Keratinocyte (primary cell): ENCODE measurements at regions not wholly inside any gene's neighbourhood (a gene's known extent, or its start where the extent isn't known, plus 50 kb on each side); places are given as distances from the start of the nearest gene placed in this dataset.

Experiments
- DNase-seq: peaks from one replicate; pipeline ENCODE4 v3.0.0-alpha.2; 2011; ENCODE audit warnings: low read depth, missing footprints, low spot score
- FAIRE-seq: peaks from 2 replicates; lab custom pipeline; 2011; peaks lifted over from hg19 to GRCh38; lab: Jason Lieb, UNC
- H2AFZ ChIP-seq: 2 replicates; pipeline ENCODE4 v1.6.0; 2012; ENCODE audit warnings: low read length, control low read depth, inconsistent platforms; ENCODE audit not compliant: control insufficient read depth
- H3K27ac ChIP-seq: 2 replicates; pipeline ENCODE4 v1.5.1; 2011; ENCODE audit warnings: low read length; ENCODE audit not compliant: control insufficient read depth, insufficient read depth
- H3K27me3 ChIP-seq: 3 replicates; pipeline ENCODE4 v1.6.0; 2011; ENCODE audit warnings: low read length; ENCODE audit not compliant: control insufficient read depth, insufficient read depth; ENCODE audit errors: extremely low read depth
- H3K36me3 ChIP-seq, 2 experiments: 2 replicates in 1 of 2; 3 replicates in 1 of 2; pipeline ENCODE4 v1.5.1; 2011; ENCODE audit warnings: low read length in 2 of 2, mild to moderate bottlenecking in 1 of 2; ENCODE audit not compliant: control insufficient read depth in 2 of 2, insufficient read depth in 2 of 2; ENCODE audit errors: extremely low read depth in 1 of 2
- H3K4me1 ChIP-seq: 3 replicates; pipeline ENCODE4 v1.5.1; 2011; ENCODE audit warnings: low read length; ENCODE audit not compliant: control insufficient read depth, insufficient read depth; ENCODE audit errors: extremely low read depth
- H3K4me2 ChIP-seq: 3 replicates; pipeline ENCODE4 v1.6.0; 2011; ENCODE audit warnings: low read depth, low read length; ENCODE audit not compliant: control insufficient read depth, insufficient read depth; ENCODE audit errors: extremely low read depth
- H3K4me3 ChIP-seq, 3 experiments: fragments of 200-600 bp in 1 of 3; sonication (generic) in 1 of 3; 2 replicates in 2 of 3; 3 replicates in 1 of 3; pipeline ENCODE4 v1.5.1; 2011 to 2016; ENCODE audit warnings: low read length in 3 of 3, mild to moderate bottlenecking in 3 of 3, control low read depth in 2 of 3, inconsistent platforms in 1 of 3, low read depth in 1 of 3, mixed read lengths in 1 of 3, mixed run types in 1 of 3, moderate library complexity in 1 of 3; ENCODE audit not compliant: control insufficient read depth in 2 of 3, insufficient read depth in 2 of 3; ENCODE audit errors: extremely low read depth in 1 of 3
- H3K79me2 ChIP-seq: 2 replicates; pipeline ENCODE4 v1.6.0; 2012; ENCODE audit warnings: low read length; ENCODE audit not compliant: control insufficient read depth, insufficient read depth
- H3K9ac ChIP-seq: 3 replicates; pipeline ENCODE4 v1.6.0; 2011; ENCODE audit warnings: low read length; ENCODE audit not compliant: control insufficient read depth, insufficient read depth; ENCODE audit errors: extremely low read depth
- H3K9me1 ChIP-seq: 3 replicates; pipeline ENCODE4 v1.6.0; 2011; ENCODE audit warnings: low read length; ENCODE audit not compliant: control insufficient read depth, insufficient read depth; ENCODE audit errors: extremely low read depth
- H3K9me3 ChIP-seq: 2 replicates; pipeline ENCODE4 v1.5.1; 2012; ENCODE audit warnings: low read depth, low read length; ENCODE audit not compliant: control insufficient read depth
- H4K20me1 ChIP-seq: 3 replicates; pipeline ENCODE4 v1.6.0; 2011; ENCODE audit warnings: low read length; ENCODE audit not compliant: control insufficient read depth, insufficient read depth; ENCODE audit errors: extremely low read depth
- EZH2 ChIP-seq: IDR thresholded peaks from one replicate; pipeline ENCODE4 v1.6.1; 2012; ENCODE audit warnings: inconsistent platforms, mild to moderate bottlenecking, low read length, moderate library complexity
- dilution Hi-C: fragments of 300-500 bp; cut with MboI; formaldehyde crosslinking; loops from one replicate; pipeline ENCODE4 v1.7.0; 2020; ENCODE audit warnings: low sequenced_read_pairs; ENCODE audit not compliant: extremely low pct_ligation_motif_present
- TF ChIP-seq, protein P1 (sequence below), 3 experiments: IDR thresholded peaks in 1 of 3; conservative IDR thresholded peaks in 1 of 3; optimal IDR thresholded peaks in 1 of 3; 2 replicates in 2 of 3; 3 replicates in 1 of 3; pipeline versions ENCODE3 to v1.5.1; 2011; ENCODE audit warnings: low read length in 3 of 3, mild to moderate bottlenecking in 3 of 3, moderate library complexity in 2 of 3, control low read depth in 1 of 3, inconsistent platforms in 1 of 3; ENCODE audit not compliant: insufficient read depth in 2 of 3; ENCODE audit errors: extremely low read depth in 1 of 3

GRCh38 chr4:134552063-134552462, 350.5 kb upstream of the PABPC4L start:
- Histone ChIP-seq H3K9ac (no peak overlapping the region), H3K4me1 (no peaks in the 10 kb centered on the region), H2AFZ (no peak overlapping the region), H3K27ac (no peak overlapping the region), H3K4me2 (no peak overlapping the region), H3K36me3 (no peaks in the 10 kb centered on the region), H3K4me3 (no peak overlapping the region), H4K20me1 (no peaks in the 10 kb centered on the region), H3K9me3 (no peaks in the 10 kb centered on the region), H3K79me2 (no peaks in the 10 kb centered on the region), H3K27me3 (no peaks in the 10 kb centered on the region), H3K9me1 (no peaks in the 10 kb centered on the region)
- dilution Hi-C loops = no loop called here
- FAIRE-seq (no peak), DNase-seq (no peak)
- TF ChIP-seq, protein P1, sequence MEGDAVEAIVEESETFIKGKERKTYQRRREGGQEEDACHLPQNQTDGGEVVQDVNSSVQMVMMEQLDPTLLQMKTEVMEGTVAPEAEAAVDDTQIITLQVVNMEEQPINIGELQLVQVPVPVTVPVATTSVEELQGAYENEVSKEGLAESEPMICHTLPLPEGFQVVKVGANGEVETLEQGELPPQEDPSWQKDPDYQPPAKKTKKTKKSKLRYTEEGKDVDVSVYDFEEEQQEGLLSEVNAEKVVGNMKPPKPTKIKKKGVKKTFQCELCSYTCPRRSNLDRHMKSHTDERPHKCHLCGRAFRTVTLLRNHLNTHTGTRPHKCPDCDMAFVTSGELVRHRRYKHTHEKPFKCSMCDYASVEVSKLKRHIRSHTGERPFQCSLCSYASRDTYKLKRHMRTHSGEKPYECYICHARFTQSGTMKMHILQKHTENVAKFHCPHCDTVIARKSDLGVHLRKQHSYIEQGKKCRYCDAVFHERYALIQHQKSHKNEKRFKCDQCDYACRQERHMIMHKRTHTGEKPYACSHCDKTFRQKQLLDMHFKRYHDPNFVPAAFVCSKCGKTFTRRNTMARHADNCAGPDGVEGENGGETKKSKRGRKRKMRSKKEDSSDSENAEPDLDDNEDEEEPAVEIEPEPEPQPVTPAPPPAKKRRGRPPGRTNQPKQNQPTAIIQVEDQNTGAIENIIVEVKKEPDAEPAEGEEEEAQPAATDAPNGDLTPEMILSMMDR (optimal IDR thresholded peaks at IDR 0.05 in 1 of 3, IDR thresholded peaks at IDR 0.05 in 1 of 3, conservative IDR thresholded peaks at IDR 0.05 in 1 of 3; ENCODE audit: extremely low read depth in 1 of 3, insufficient read depth in 2 of 3, low read length in 3 of 3) = no peak
- no peak for TF ChIP-seq EZH2

GRCh38 chr4:134551348-134551747, 349.8 kb upstream of the PABPC4L start:
- Histone ChIP-seq H3K4me2 (no peak overlapping the region), H4K20me1 (no peaks in the 10 kb centered on the region), H3K4me3 (no peak overlapping the region), H3K4me1 (no peaks in the 10 kb centered on the region), H3K36me3 (no peaks in the 10 kb centered on the region), H3K79me2 (no peaks in the 10 kb centered on the region), H3K9me1 (no peaks in the 10 kb centered on the region), H2AFZ (no peak overlapping the region), H3K9me3 (no peaks in the 10 kb centered on the region), H3K9ac (no peak overlapping the region), H3K27ac (no peak overlapping the region), H3K27me3 (no peaks in the 10 kb centered on the region)
- no peak for DNase-seq
- dilution Hi-C loops = no loop called here
- no peak for FAIRE-seq
- no peak for TF ChIP-seq EZH2
- TF ChIP-seq, protein P1 (optimal IDR thresholded peaks at IDR 0.05 in 1 of 3, IDR thresholded peaks at IDR 0.05 in 1 of 3, conservative IDR thresholded peaks at IDR 0.05 in 1 of 3; ENCODE audit: extremely low read depth in 1 of 3, insufficient read depth in 2 of 3, low read length in 3 of 3) = no peak
